NCI-H1092 treated with DMSO at 0.1 percent for 48 hours (cell line): ENCODE measurements at regions not wholly inside any gene's neighbourhood (a gene's known extent, or its start where the extent isn't known, plus 50 kb on each side); places are given as distances from the start of the nearest gene placed in this dataset.
A peak's percentile ranks its signal among the peaks of the same experiment; 100 is the strongest.

Experiments used
- DNase-seq: peaks from one replicate; lab custom pipeline; 2025; lab: John Stamatoyannopoulos, UW

GRCh38 chr9:80004714-80005113, 432.9 kb downstream of the TLE4 start:
- DNase-seq: no peak

- DNase-seq: peak; percentile 52
These were observed 418.8 kb downstream of the TLE4 start for GRCh38 chr9:79990536-79990935.

GRCh38 chr9:79989079-79989478, 417.3 kb downstream of the TLE4 start:
- DNase-seq: no peak

GRCh38 chr9:79988126-79988525, 416.4 kb downstream of the TLE4 start:
- peak; percentile 56 for DNase-seq

GRCh38 chr9:79986437-79986836, 414.7 kb downstream of the TLE4 start:
- DNase-seq: no peak

- no peak for DNase-seq
These were observed 414.0 kb downstream of the TLE4 start for GRCh38 chr9:79985772-79986171.

- DNase-seq: no peak
These were observed 413.5 kb downstream of the TLE4 start for GRCh38 chr9:79985264-79985663.

- DNase-seq: peak; percentile 21
These were observed 412.8 kb downstream of the TLE4 start for GRCh38 chr9:79984429-79985067.

- peak; percentile 17 for DNase-seq
These were observed 408.7 kb downstream of the TLE4 start for GRCh38 chr9:79980432-79980831.

GRCh38 chr9:79977510-79978197, 405.9 kb downstream of the TLE4 start:
- DNase-seq: peak; percentile 73

GRCh38 chr9:79977074-79977435, 405.3 kb downstream of the TLE4 start:
- peak; percentile 76 for DNase-seq

GRCh38 chr9:79976257-79977073, 404.7 kb downstream of the TLE4 start:
- peak; percentile 91 for DNase-seq

GRCh38 chr9:79975621-79976256, 404.0 kb downstream of the TLE4 start:
- DNase-seq: peak; percentile 74

GRCh38 chr9:79974806-79975422, 403.1 kb downstream of the TLE4 start:
- DNase-seq: no peak

GRCh38 chr9:79973627-79974026, 401.9 kb downstream of the TLE4 start:
- DNase-seq: no peak

- DNase-seq: peak; percentile 84
These were observed 398.3 kb downstream of the TLE4 start for GRCh38 chr9:79970146-79970425.

- peak; percentile 95 for DNase-seq
These were observed 397.8 kb downstream of the TLE4 start for GRCh38 chr9:79969393-79970145.

GRCh38 chr9:79968533-79968932, 396.8 kb downstream of the TLE4 start:
- no peak for DNase-seq

GRCh38 chr9:79962836-79963235, 391.1 kb downstream of the TLE4 start:
- DNase-seq: no peak

- DNase-seq: no peak
These were observed 390.4 kb downstream of the TLE4 start for GRCh38 chr9:79962150-79962549.

- DNase-seq: no peak
These were observed 383.5 kb downstream of the TLE4 start for GRCh38 chr9:79955300-79955699.

- DNase-seq: no peak
These were observed 382.1 kb downstream of the TLE4 start for GRCh38 chr9:79953908-79954307.
